DMS 273 treated with DMSO at 0.1 percent for 48 hours (cell line): ENCODE measurements at regions not wholly inside any gene's neighbourhood (a gene's known extent, or its start where the extent isn't known, plus 50 kb on each side); places are given as distances from the start of the nearest gene placed in this dataset.

Experiments
- DNase-seq: peaks from one replicate; lab custom pipeline; 2025; lab: John Stamatoyannopoulos, UW

- no peak for DNase-seq
Observed at GRCh38 chr14:87522575-87522974, 470.4 kb downstream of the GALC start.

- DNase-seq: no peak
Observed at GRCh38 chr14:87508333-87508732, 484.6 kb downstream of the GALC start.

GRCh38 chr14:87503711-87504110, 489.3 kb downstream of the GALC start:
- no peak for DNase-seq

- no peak for DNase-seq
Observed at GRCh38 chr14:87497301-87497700, 495.7 kb downstream of the GALC start.

- no peak for DNase-seq
Observed at GRCh38 chr14:87494010-87494409, 499.0 kb downstream of the GALC start.

GRCh38 chr14:87492561-87492960, 500.4 kb downstream of the GALC start:
- DNase-seq: no peak

- no peak for DNase-seq
Observed at GRCh38 chr14:87491816-87492215, 501.2 kb downstream of the GALC start.

- DNase-seq: no peak
Observed at GRCh38 chr14:87489196-87489819, 503.7 kb downstream of the GALC start.

GRCh38 chr14:87483271-87484260, 509.4 kb downstream of the GALC start:
- no peak for DNase-seq

GRCh38 chr14:87468531-87468930, 524.5 kb downstream of the GALC start:
- DNase-seq: no peak

- DNase-seq: no peak
Observed at GRCh38 chr14:87467578-87467977, 525.4 kb downstream of the GALC start.

- DNase-seq: no peak
Observed at GRCh38 chr14:87465770-87466169, 527.2 kb downstream of the GALC start.

- no peak for DNase-seq
Observed at GRCh38 chr14:87461704-87462103, 531.3 kb downstream of the GALC start.

GRCh38 chr14:87457720-87458119, 535.3 kb downstream of the GALC start:
- DNase-seq: no peak

- DNase-seq: no peak
Observed at GRCh38 chr14:87450193-87450592, 542.8 kb downstream of the GALC start.

GRCh38 chr14:87449016-87449415, 544.0 kb downstream of the GALC start:
- DNase-seq: no peak

GRCh38 chr14:87443787-87444186, 549.2 kb downstream of the GALC start:
- no peak for DNase-seq

GRCh38 chr14:87443039-87443438, 549.9 kb downstream of the GALC start:
- no peak for DNase-seq

- no peak for DNase-seq
Observed at GRCh38 chr14:87437158-87437557, 555.8 kb downstream of the GALC start.

GRCh38 chr14:87434680-87435079, 558.3 kb downstream of the GALC start:
- DNase-seq: no peak

- DNase-seq: no peak
Observed at GRCh38 chr14:87434011-87434410, 559.0 kb downstream of the GALC start.

- DNase-seq: no peak
Observed at GRCh38 chr14:87432698-87433097, 560.3 kb downstream of the GALC start.

- no peak for DNase-seq
Observed at GRCh38 chr14:87430810-87431209, 562.2 kb downstream of the GALC start.
